MCF 10A (cell line): ENCODE measurements at regions not wholly inside any gene's neighbourhood (a gene's known extent, or its start where the extent isn't known, plus 50 kb on each side); places are given as distances from the start of the nearest gene placed in this dataset.

ENCODE experiments used
- BruUV-seq: library from RNA; stranded (reverse); fragments of 400-500 nt; replicated peaks from 2 replicates; lab custom pipeline; 2021; lab: Mats Ljungman, UMichigan
- CTCF ChIA-PET: fragments of 300-600 bp; sonication (Branson Sonifier 250); formaldehyde crosslinking; extraction: SDS; loops from one replicate; lab custom pipeline; 2021; ENCODE audit warnings: antibody characterized with exemption, inconsistent platforms; lab: Yijun Ruan, JAX
- POLR2A ChIA-PET: fragments of 300-600, 350-650 bp; sonication (Branson Sonifier 250); formaldehyde crosslinking; extraction: SDS; loops from one replicate; lab custom pipeline; 2020; ENCODE audit warnings: antibody characterized with exemption, inconsistent platforms; lab: Yijun Ruan, JAX
- DNase-seq: peaks from one replicate; pipeline ENCODE4 v3.0.0-alpha.2; 2018; ENCODE audit not compliant: unreplicated experiment
- H3K27ac Mint-ChIP-seq: one replicate; pipeline ENCODE4 v1.8.0; 2022; ENCODE audit warnings: mild to moderate bottlenecking, low read depth, mixed read lengths; ENCODE audit not compliant: unreplicated experiment
- H3K27me3 Mint-ChIP-seq: one replicate; pipeline ENCODE4 v1.8.0; 2022; ENCODE audit warnings: mixed read lengths; ENCODE audit not compliant: insufficient read depth, unreplicated experiment
- H3K36me3 Mint-ChIP-seq: one replicate; pipeline ENCODE4 v1.8.0; 2022; ENCODE audit warnings: mild to moderate bottlenecking, moderate library complexity, mixed read lengths; ENCODE audit not compliant: insufficient read depth, unreplicated experiment
- H3K4me1 Mint-ChIP-seq: one replicate; pipeline ENCODE4 v1.8.0; 2022; ENCODE audit warnings: mixed read lengths; ENCODE audit not compliant: insufficient read depth, unreplicated experiment
- H3K4me3 Mint-ChIP-seq: one replicate; pipeline ENCODE4 v1.8.0; 2022; ENCODE audit warnings: mild to moderate bottlenecking, moderate library complexity, mixed read lengths; ENCODE audit not compliant: unreplicated experiment
- H3K9me3 Mint-ChIP-seq: one replicate; pipeline ENCODE4 v1.8.0; 2022; ENCODE audit warnings: mixed read lengths; ENCODE audit not compliant: unreplicated experiment
- intact Hi-C: fragments of 100-400 bp; cut with micrococcal nuclease; formaldehyde crosslinking; loops from 2 replicates; pipeline ENCODE4 v1.14.1; 2022
- TF ChIP-seq, protein P1 (sequence below): fragments of 200-600 bp; IDR thresholded peaks from one replicate; pipeline ENCODE4 v1.8.0; 2022; ENCODE audit warnings: antibody characterized with exemption, mild to moderate bottlenecking; ENCODE audit not compliant: unreplicated experiment

DNA sequence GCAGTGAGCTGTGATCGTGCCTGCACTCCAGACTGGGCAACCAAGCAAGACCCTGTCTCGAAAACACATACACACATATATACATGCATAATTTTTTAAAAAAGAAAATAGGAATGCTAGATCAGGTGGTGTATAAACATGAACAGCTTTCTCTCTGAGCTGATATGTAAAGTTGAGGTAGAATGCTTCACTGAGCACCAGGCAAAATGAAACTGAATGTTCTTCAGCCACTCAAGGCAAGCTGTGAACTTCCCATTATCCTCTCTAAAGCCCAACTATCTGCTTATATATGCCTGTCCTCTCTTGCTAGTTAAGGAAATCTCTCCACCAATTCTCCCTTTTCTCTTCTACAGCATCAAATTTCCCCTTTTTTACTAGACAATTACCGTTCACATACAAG lies 93.0 kb downstream of the NUF2 start:
- H3K36me3 Mint-ChIP-seq: no peaks in the 10 kb centered on the region
- TF ChIP-seq, protein P1, sequence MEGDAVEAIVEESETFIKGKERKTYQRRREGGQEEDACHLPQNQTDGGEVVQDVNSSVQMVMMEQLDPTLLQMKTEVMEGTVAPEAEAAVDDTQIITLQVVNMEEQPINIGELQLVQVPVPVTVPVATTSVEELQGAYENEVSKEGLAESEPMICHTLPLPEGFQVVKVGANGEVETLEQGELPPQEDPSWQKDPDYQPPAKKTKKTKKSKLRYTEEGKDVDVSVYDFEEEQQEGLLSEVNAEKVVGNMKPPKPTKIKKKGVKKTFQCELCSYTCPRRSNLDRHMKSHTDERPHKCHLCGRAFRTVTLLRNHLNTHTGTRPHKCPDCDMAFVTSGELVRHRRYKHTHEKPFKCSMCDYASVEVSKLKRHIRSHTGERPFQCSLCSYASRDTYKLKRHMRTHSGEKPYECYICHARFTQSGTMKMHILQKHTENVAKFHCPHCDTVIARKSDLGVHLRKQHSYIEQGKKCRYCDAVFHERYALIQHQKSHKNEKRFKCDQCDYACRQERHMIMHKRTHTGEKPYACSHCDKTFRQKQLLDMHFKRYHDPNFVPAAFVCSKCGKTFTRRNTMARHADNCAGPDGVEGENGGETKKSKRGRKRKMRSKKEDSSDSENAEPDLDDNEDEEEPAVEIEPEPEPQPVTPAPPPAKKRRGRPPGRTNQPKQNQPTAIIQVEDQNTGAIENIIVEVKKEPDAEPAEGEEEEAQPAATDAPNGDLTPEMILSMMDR: no peak
- H3K9me3 Mint-ChIP-seq: no peaks in the 10 kb centered on the region
- no peak for DNase-seq
- POLR2A ChIA-PET: no interaction called here
- CTCF ChIA-PET: interaction anchor here (0.6 to 1.5 kb wide), 8 partner anchors 9 to 1731 kb away, joined by 3 to 8 read pairs (median 3); no protein-coding TSS in a partner anchor
- H3K27ac Mint-ChIP-seq: no peak overlapping the region
- H3K4me1 Mint-ChIP-seq: peaks cover 8% of the 10 kb centered on the region
- no TSS peak for BruUV-seq
- H3K27me3 Mint-ChIP-seq: peaks cover 21% of the 10 kb centered on the region
- H3K4me3 Mint-ChIP-seq: no peak overlapping the region
- intact Hi-C loops: loop anchor here (10.0 kb wide), 1 partner anchor 290 kb away; no protein-coding TSS in a partner anchor

DNA sequence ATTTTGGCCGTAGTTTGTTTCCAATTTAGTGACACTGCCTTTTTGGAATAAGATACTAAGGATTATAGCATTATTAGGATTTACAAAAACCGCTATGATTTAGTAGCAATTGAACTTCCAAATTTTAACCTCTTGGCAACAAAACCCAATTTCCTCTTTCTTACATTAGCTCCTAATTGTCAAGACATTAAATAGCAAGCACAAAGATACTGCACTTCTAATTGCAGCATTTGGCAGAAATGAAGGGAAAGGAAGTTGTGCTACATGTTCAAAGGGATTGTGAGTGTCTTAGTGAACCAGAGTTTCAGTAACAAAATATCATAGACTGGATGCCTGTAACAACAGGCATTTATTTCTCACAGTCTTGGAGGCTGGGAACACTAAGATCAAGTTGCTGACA lies 99.9 kb downstream of the NUF2 start:
- H3K4me1 Mint-ChIP-seq: no peaks in the 10 kb centered on the region
- H3K36me3 Mint-ChIP-seq: no peaks in the 10 kb centered on the region
- DNase-seq: no peak
- TF ChIP-seq, protein P1: no peak
- peaks cover 18% of the 10 kb centered on the region for H3K27me3 Mint-ChIP-seq
- intact Hi-C loops: loop anchor here (2.0 kb wide), 1 partner anchor 19 kb away; no protein-coding TSS in a partner anchor
- no peaks in the 10 kb centered on the region for H3K9me3 Mint-ChIP-seq
- no peak overlapping the region for H3K27ac Mint-ChIP-seq
- no peak overlapping the region for H3K4me3 Mint-ChIP-seq
- no TSS peak for BruUV-seq
- CTCF ChIA-PET: interaction anchor here (0.8 to 1.2 kb wide), 2 partner anchors 11 to 1487 kb away, joined by 4 to 8 read pairs; no protein-coding TSS in a partner anchor
- POLR2A ChIA-PET: no interaction called here

DNA sequence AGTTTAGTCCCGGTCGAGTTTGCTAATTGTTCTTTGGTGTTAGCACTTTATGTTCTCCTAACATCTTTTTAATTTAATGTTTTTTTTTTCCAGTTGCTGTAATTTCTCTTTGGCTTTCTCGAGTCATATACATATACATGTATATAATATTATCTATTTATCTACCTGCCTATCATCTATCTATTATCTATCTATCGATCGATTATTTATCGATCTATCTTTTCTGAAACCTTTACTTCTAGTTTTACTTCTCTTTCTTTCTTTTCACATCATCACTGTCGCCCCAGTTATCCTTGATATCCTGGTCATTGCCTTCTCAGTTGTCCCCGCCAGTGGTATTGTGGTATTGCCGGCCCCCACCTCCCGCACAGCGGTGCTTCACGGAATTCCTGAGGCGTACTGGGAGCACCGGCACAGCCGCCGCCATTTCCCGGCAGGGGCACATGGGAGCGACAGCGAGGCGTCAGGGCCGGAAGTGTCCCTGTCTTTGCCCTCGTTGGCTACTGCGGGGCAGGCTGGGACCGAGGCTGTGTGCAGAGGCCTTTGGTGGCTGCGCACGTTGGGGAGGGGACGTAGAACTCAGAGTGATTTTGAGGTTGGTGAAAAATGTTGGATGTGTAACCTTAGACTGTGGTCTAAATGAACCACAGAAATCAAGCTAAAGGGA lies 101.1 kb downstream of the NUF2 start:
- H3K36me3 Mint-ChIP-seq: no peaks in the 10 kb centered on the region
- no peak overlapping the region for H3K27ac Mint-ChIP-seq
- no peaks in the 10 kb centered on the region for H3K4me1 Mint-ChIP-seq
- no peak for DNase-seq
- no peak overlapping the region for H3K4me3 Mint-ChIP-seq
- peaks cover 18% of the 10 kb centered on the region for H3K27me3 Mint-ChIP-seq
- H3K9me3 Mint-ChIP-seq: no peaks in the 10 kb centered on the region
- BruUV-seq: no TSS peak
- CTCF ChIA-PET: no interaction called here
- TF ChIP-seq, protein P1: no peak
- intact Hi-C loops: no loop called here
- POLR2A ChIA-PET: no interaction called here

DNA sequence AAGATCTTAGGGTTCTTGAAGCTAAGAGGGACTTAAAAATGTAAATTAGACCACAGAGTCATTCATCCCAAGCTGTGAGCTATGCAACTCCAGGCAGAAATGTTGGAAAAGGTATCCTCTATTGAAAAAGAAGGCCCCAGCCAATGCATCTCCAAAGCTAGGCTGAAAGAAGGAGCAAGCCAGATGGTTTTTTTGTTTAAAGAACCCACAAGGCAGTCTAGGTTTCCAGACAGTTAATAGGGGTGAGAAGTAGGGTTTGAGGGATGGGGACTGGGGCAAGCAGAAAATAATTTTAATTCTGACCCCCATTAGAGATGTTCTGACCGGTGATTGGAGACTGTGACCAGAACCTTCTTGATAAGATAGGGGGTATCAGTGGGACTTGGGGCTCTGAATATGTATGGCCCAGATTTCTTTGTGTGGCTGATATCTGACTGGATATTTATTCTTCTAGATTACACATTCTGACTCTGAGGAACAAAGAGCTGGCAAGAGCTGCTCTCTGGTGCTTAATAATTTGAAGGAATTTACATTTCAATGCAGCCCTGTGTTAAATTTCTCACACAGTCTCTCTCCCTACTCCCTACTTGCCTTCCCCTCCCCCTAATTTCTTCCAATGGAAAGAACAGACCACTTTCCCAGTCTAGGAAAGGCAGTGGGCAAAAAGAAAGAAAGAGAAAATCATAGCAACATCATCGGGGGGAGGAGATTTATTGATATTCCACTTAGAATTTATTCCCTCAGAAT lies 104.9 kb downstream of the NUF2 start:
- Mint-ChIP-seq H3K9me3 (no peaks in the 10 kb centered on the region), H3K27ac (no peak overlapping the region), H3K36me3 (no peaks in the 10 kb centered on the region), H3K4me3 (no peak overlapping the region), H3K27me3 (peaks cover 11% of the 10 kb centered on the region), H3K4me1 (no peaks in the 10 kb centered on the region)
- intact Hi-C loops: no loop called here
- TF ChIP-seq, protein P1: no peak
- no TSS peak for BruUV-seq
- no peak for DNase-seq
- ChIA-PET CTCF (interaction anchor here (0.6 kb wide), 1 partner anchor 41 kb away, joined by 4 read pairs; no protein-coding TSS in a partner anchor), POLR2A (no interaction called here)
